WERI-Rb-1 (cell line): ENCODE measurements at regions not wholly inside any gene's neighbourhood (a gene's known extent, or its start where the extent isn't known, plus 50 kb on each side); places are given as distances from the start of the nearest gene placed in this dataset.

Experiments
- DNase-seq: peaks from one replicate; pipeline ENCODE4 v3.0.0-alpha.2; 2020
- H3K27ac ChIP-seq: fragments of 250-450 bp; sonication (Bioruptor Pico); 2 replicates; pipeline ENCODE4 v1.5.1; 2020; ENCODE audit warnings: mild to moderate bottlenecking, moderate library complexity
- H3K27me3 ChIP-seq: fragments of 250-450 bp; sonication (Bioruptor Pico); 2 replicates; pipeline ENCODE4 v1.5.1; 2021; ENCODE audit warnings: mild to moderate bottlenecking, low read depth, moderate library complexity; ENCODE audit not compliant: insufficient read depth, severe bottlenecking
- H3K36me3 ChIP-seq: fragments of 250-450 bp; sonication (Bioruptor Pico); 2 replicates; pipeline ENCODE4 v1.5.1; 2020; ENCODE audit warnings: mild to moderate bottlenecking, moderate library complexity
- H3K4me3 ChIP-seq: 2 replicates; pipeline ENCODE4 v1.5.1; 2011; ENCODE audit warnings: low read depth, mild to moderate bottlenecking, control low read depth, low read length
- H3K9me3 ChIP-seq: fragments of 250-450 bp; sonication (Bioruptor Pico); 2 replicates; pipeline ENCODE4 v1.5.1; 2021; ENCODE audit warnings: mild to moderate bottlenecking, moderate library complexity; ENCODE audit not compliant: severe bottlenecking
- CTCF ChIP-seq: IDR thresholded peaks from 2 replicates; pipeline ENCODE4 v1.5.1; 2011; ENCODE audit warnings: low read depth, mild to moderate bottlenecking, control low read depth, inconsistent platforms, low read length

- Histone ChIP-seq H3K9me3 (no peaks in the 10 kb centered on the region), H3K27me3 (no peaks in the 10 kb centered on the region), H3K27ac (no peak overlapping the region), H3K4me3 (no peak overlapping the region), H3K36me3 (no peaks in the 10 kb centered on the region)
- TF ChIP-seq CTCF: no peak
- DNase-seq: no peak
Observed at GRCh38 chr22:49305966-49306631, 521.6 kb downstream of the BRD1 start.

- Histone ChIP-seq H3K4me3 (peak overlapping the region; percentile 40), H3K27me3 (no peaks in the 10 kb centered on the region), H3K9me3 (no peaks in the 10 kb centered on the region), H3K27ac (peak overlapping the region; percentile 32; the same call in 1 of the 2 replicates), H3K36me3 (no peaks in the 10 kb centered on the region)
- TF ChIP-seq CTCF: peak; percentile 88
- peak; percentile 82 for DNase-seq
Observed at GRCh38 chr22:49305214-49305965, 522.3 kb downstream of the BRD1 start.

GRCh38 chr22:49303781-49304461 is 523.8 kb downstream of the BRD1 start:
- no peak for DNase-seq
- H3K27me3 ChIP-seq: no peaks in the 10 kb centered on the region
- H3K4me3 ChIP-seq: no peak overlapping the region
- H3K36me3 ChIP-seq: no peaks in the 10 kb centered on the region
- H3K27ac ChIP-seq: no peak overlapping the region
- no peak for TF ChIP-seq CTCF
- H3K9me3 ChIP-seq: no peaks in the 10 kb centered on the region

GRCh38 chr22:49303061-49303735 is 524.5 kb downstream of the BRD1 start:
- no peak for TF ChIP-seq CTCF
- no peak for DNase-seq
- Histone ChIP-seq H3K36me3 (no peaks in the 10 kb centered on the region), H3K27ac (no peak overlapping the region), H3K4me3 (no peak overlapping the region), H3K27me3 (no peaks in the 10 kb centered on the region), H3K9me3 (no peaks in the 10 kb centered on the region)

- H3K9me3 ChIP-seq: no peaks in the 10 kb centered on the region
- no peaks in the 10 kb centered on the region for H3K27me3 ChIP-seq
- H3K27ac ChIP-seq: no peak overlapping the region
- H3K36me3 ChIP-seq: no peaks in the 10 kb centered on the region
- no peak for DNase-seq
- no peak for TF ChIP-seq CTCF
- H3K4me3 ChIP-seq: no peak overlapping the region
Observed at GRCh38 chr22:49302530-49302929, 525.1 kb downstream of the BRD1 start.
